ENCODE measurements at regions not wholly inside any gene's neighbourhood (a gene's known extent, or its start where the extent isn't known, plus 50 kb on each side); places are given as distances from the start of the nearest gene placed in this dataset.
"Not testable (repeated sequence)": the region's sequence is repeated elsewhere in the genome, so short reads cannot be mapped to it uniquely, and the experiment has no call there.

DNA sequence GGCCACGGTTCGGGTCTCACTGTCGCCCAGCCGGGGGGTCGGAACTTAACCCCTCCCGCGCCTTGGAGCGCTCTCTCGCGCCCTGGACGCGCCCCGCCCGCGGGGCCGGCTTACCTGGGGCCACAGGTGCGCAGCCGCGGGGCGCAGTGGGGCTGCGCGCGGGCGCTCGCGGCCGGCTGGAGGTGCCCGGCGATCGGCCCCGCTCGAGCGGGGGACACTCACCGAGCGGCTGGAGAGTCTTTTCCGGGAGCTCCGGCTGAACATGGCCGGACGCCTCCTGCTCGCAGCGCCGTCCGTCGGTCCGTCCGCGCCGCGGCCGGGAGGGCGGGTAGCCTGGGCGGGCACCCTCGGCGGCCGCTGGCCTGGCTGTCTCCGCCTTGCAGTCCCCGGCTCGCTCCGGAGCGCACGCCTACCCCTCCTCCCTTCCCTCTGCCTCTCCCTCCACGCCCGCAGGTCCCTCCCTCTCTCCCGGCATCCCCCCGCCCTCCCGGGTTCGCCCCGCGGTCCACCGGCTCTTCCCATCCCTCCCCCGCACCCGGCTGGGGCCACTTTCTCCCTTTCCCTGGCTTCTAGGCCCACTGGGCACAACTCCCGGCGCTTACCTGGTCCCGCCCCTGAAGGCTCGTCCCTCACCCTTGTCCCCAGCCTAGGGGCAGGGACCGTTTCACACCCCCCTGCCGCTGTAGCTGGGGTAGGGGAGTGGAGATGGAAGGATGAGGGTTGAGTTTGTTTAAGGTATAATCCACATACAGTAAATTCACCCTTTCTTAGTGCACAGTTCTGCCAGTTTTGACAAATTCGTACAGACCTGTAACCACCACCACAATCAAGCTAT lies 220.1 kb upstream of the PRICKLE2 start:
- Mint-ChIP-seq H3K4me1 (no peaks in the 10 kb centered on the region), H3K36me3 (no peaks in the 10 kb centered on the region), H3K4me3 (no peak overlapping the region), H3K9me3 (no peaks in the 10 kb centered on the region), H3K27me3 (peaks cover 80% of the 10 kb centered on the region), H3K27ac (no peak overlapping the region)
- DNase-seq = no peak

- Mint-ChIP-seq H3K4me1 (no peaks in the 10 kb centered on the region), H3K9me3 (no peaks in the 10 kb centered on the region), H3K36me3 (no peaks in the 10 kb centered on the region), H3K27me3 (peaks cover 82% of the 10 kb centered on the region), H3K27ac (no peak overlapping the region), H3K4me3 (no peak overlapping the region)
- DNase-seq = no peak
Observed at GRCh38 chr3:64444490-64445108, 219.3 kb upstream of the PRICKLE2 start.

DNA sequence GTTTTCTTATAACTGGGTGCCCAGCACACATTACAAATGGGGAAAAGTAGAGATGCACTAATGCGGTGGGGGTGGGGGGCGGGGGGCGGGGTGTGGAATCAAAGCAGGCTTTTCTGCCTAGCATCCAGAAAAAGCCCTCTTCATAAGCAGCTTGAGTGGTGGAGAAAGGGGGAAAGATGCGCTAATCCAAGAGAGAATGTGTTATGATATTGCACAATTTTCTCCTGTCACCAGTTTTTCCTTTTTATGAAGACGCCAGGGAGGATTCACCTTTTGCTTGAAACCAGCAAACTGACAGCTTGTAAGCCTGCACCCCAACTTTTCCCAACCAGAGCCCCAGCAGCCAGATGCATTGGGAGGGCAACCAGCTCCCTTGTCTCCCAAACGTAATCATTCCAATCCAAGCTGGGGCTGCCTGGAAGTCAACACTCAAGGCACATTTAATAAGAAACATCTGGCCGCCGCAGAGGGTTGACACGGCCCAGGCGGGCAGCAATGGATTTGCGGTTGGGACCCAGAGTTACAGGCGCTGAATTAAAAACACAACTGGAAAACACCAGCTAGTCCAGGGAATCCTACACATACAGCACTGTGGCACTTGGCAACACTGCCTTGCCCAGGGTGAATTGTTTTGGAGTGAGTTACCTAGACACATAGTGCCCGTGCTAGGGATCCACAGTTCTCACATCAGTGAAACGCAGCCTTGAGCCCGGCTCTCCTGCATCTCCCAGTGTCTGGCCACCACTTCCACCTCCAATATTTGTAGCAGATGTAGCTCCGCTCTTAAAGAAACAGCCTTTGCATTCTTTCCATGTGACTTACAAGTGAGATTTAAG lies 218.5 kb upstream of the PRICKLE2 start:
- H3K9me3 Mint-ChIP-seq = no peaks in the 10 kb centered on the region
- H3K27me3 Mint-ChIP-seq = peaks cover 86% of the 10 kb centered on the region
- H3K27ac Mint-ChIP-seq = no peak overlapping the region
- no peaks in the 10 kb centered on the region for H3K4me1 Mint-ChIP-seq
- DNase-seq = no peak
- H3K36me3 Mint-ChIP-seq = no peaks in the 10 kb centered on the region
- no peak overlapping the region for H3K4me3 Mint-ChIP-seq

DNA sequence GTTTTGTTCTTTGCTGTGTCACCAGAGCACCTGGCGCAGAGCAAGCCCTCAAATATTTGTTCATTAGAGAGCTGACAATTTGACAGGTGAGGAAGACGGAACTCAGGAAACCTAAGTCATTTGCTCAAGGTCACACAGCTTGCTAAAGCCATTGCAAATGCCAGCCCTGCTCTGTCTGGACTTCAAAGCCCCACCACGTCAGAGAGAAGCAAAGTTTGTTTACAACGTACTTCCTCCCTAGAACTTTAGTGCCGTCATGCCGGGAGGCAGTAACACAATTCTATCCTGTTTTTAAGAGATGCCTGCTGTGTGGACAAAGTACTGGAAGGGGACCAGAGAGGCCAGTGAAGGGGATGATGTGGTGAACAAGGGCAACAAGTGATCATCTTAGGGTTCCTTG lies 216.6 kb upstream of the PRICKLE2 start:
- H3K36me3 Mint-ChIP-seq = no peaks in the 10 kb centered on the region
- DNase-seq = no peak
- peaks cover 73% of the 10 kb centered on the region for H3K27me3 Mint-ChIP-seq
- H3K9me3 Mint-ChIP-seq = peaks cover 2% of the 10 kb centered on the region
- no peaks in the 10 kb centered on the region for H3K4me1 Mint-ChIP-seq
- no peak overlapping the region for H3K4me3 Mint-ChIP-seq
- no peak overlapping the region for H3K27ac Mint-ChIP-seq

GRCh38 chr3:64440498-64440897 lies 215.2 kb upstream of the PRICKLE2 start:
- H3K4me1 Mint-ChIP-seq = no peaks in the 10 kb centered on the region
- DNase-seq = no peak
- no peak overlapping the region for H3K27ac Mint-ChIP-seq
- H3K27me3 Mint-ChIP-seq = peaks cover 66% of the 10 kb centered on the region
- H3K36me3 Mint-ChIP-seq = no peaks in the 10 kb centered on the region
- H3K4me3 Mint-ChIP-seq = no peak overlapping the region
- H3K9me3 Mint-ChIP-seq = peaks cover 7% of the 10 kb centered on the region

- H3K27me3 Mint-ChIP-seq = peaks cover 57% of the 10 kb centered on the region
- no peak overlapping the region for H3K4me3 Mint-ChIP-seq
- no peaks in the 10 kb centered on the region for H3K4me1 Mint-ChIP-seq
- peaks cover 7% of the 10 kb centered on the region for H3K9me3 Mint-ChIP-seq
- H3K36me3 Mint-ChIP-seq = peaks cover 2% of the 10 kb centered on the region
- no peak for DNase-seq
- H3K27ac Mint-ChIP-seq = no peak overlapping the region
Observed at GRCh38 chr3:64438812-64439211, 213.5 kb upstream of the PRICKLE2 start.

- H3K36me3 Mint-ChIP-seq = peaks cover 2% of the 10 kb centered on the region
- H3K4me1 Mint-ChIP-seq = no peaks in the 10 kb centered on the region
- H3K27ac Mint-ChIP-seq = no peak overlapping the region
- DNase-seq = no peak
- H3K9me3 Mint-ChIP-seq = peaks cover 10% of the 10 kb centered on the region
- H3K27me3 Mint-ChIP-seq = peaks cover 52% of the 10 kb centered on the region
- H3K4me3 Mint-ChIP-seq = no peak overlapping the region
Observed at GRCh38 chr3:64438066-64438465, 212.8 kb upstream of the PRICKLE2 start.

DNA sequence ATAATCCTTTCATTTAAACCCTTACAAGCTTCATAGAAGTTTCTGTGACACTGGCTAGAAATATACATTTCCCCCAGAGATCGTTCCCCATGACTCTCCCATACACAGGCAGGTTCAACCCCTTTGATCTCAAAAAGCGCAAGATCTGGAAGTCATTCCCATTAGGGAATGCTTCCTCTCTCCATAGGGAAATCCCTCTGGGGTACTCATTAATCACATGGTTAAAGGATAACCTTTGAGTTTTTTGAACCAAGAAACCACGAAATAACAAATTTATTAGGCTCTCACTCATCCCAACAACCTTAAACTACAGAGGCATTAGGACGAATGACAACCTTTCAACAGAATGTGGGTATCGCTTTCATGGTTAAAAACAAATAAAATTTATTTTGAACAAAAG lies 211.9 kb upstream of the PRICKLE2 start:
- peaks cover 49% of the 10 kb centered on the region for H3K27me3 Mint-ChIP-seq
- H3K4me1 Mint-ChIP-seq = no peaks in the 10 kb centered on the region
- DNase-seq = no peak
- H3K27ac Mint-ChIP-seq = no peak overlapping the region
- H3K36me3 Mint-ChIP-seq = peaks cover 2% of the 10 kb centered on the region
- H3K4me3 Mint-ChIP-seq = no peak overlapping the region
- peaks cover 10% of the 10 kb centered on the region for H3K9me3 Mint-ChIP-seq

DNA sequence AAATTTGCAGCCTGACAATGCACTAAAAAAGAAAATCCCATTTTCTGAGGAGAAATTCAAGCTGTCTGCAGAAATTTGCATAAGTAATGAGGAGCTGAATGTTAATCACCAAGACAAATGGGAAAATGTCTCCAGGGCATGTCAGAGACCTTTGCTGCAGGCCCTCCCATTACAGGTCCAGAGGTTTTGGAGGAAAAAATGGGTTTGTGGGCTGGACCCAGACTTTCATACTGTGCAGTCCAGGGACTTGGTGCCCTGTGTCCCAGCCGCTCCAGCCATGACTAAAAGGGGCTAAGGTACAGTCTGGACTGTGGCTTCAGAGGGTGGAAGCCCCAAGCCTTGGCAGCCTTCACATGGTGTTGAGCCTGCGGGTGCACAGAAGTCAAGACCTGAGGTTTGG lies 209.8 kb upstream of the PRICKLE2 start:
- not testable (repeated sequence) for H3K36me3 Mint-ChIP-seq, H3K9me3 Mint-ChIP-seq, H3K4me3 Mint-ChIP-seq, H3K27ac Mint-ChIP-seq, H3K4me1 Mint-ChIP-seq, DNase-seq
- H3K27me3 Mint-ChIP-seq = peaks cover 31% of the 10 kb centered on the region

DNA sequence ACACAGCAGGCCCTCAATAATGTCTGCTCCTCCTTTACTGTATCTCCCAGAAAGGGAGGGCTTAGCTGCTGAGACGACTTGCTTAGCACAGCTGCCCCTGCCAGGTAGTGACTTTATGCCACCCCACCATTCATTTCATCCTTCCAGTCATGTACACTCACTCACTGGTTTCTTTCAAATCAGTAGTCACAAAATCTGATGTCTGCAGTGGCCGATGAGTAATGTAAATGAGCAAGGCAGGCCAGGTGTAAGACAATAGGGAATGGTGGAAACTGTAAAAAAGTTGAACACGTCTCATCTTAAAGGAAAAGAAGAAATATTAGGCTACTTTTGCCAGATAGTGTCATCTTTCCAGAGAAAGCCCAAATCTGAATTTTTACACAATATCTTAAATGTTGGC lies 207.6 kb upstream of the PRICKLE2 start:
- H3K4me3 Mint-ChIP-seq = no peak overlapping the region
- peaks cover 2% of the 10 kb centered on the region for H3K36me3 Mint-ChIP-seq

DNA sequence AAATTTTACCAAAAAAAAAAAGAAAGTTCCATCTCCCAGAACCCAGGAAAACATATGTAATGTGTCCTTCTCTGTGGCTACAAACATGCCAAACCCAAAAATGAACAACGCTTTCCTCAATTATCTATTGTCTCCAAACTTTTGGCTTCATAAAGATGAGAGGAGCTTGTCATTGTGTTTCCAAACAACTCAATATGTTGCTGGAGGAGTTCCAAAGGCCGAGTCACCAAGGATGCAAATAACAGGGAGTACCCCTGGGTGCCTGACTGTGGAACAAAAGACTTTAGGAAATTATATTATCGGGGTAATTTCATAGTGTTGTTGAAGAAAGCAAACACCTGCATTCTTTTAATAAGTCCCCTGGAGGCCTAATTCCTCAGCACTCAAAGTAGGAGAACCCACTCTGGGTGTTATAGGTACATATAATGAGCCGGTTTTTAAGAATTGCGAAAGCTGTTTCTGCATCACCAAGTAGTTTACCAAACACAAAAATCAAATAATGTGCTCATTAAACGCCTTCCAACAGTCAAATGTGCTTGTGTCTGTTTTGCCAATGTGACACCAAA lies 206.3 kb upstream of the PRICKLE2 start:
- Mint-ChIP-seq H3K4me3 (no peak overlapping the region), H3K27ac (no peak overlapping the region), H3K27me3 (peaks cover 21% of the 10 kb centered on the region), H3K9me3 (peaks cover 5% of the 10 kb centered on the region), H3K4me1 (no peaks in the 10 kb centered on the region), H3K36me3 (peaks cover 2% of the 10 kb centered on the region)
- no peak for DNase-seq

More for the DNA sequence above, 207.6 kb upstream of the PRICKLE2 start:
- peaks cover 23% of the 10 kb centered on the region for H3K27me3 Mint-ChIP-seq
- no peak overlapping the region for H3K27ac Mint-ChIP-seq
- H3K4me1 Mint-ChIP-seq = no peaks in the 10 kb centered on the region
- no peak for DNase-seq
- H3K9me3 Mint-ChIP-seq = peaks cover 10% of the 10 kb centered on the region

- no peaks in the 10 kb centered on the region for H3K9me3 Mint-ChIP-seq
- no peak for DNase-seq
Observed at GRCh38 chr3:64427671-64428070, 202.4 kb upstream of the PRICKLE2 start.

DNA sequence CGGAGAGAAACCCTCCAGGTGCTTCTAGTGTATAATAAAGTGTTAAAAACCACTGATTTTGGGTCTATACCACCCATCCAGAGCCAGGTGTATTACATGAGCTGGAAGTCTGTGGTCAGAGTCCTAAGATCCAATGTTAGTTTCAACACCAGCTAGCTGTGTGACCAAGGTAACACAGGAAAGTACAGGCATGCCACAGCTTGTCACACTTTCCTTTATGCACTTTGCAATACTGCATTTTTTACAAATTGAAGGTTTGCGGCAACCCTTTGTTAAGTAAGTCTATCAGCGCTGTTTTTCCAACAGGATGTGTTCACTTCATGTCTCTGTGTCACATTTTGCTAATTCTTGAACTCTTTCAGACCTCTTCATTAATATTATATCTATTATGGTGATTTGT lies 201.3 kb upstream of the PRICKLE2 start:
- H3K4me1 Mint-ChIP-seq = no peaks in the 10 kb centered on the region
- H3K4me3 Mint-ChIP-seq = no peak overlapping the region
- H3K36me3 Mint-ChIP-seq = no peaks in the 10 kb centered on the region
- no peaks in the 10 kb centered on the region for H3K9me3 Mint-ChIP-seq
- peaks cover 23% of the 10 kb centered on the region for H3K27me3 Mint-ChIP-seq
- no peak overlapping the region for H3K27ac Mint-ChIP-seq
- DNase-seq = no peak

More at GRCh38 chr3:64427671-64428070, 202.4 kb upstream of the PRICKLE2 start:
- H3K4me3 Mint-ChIP-seq = no peak overlapping the region
- H3K27me3 Mint-ChIP-seq = peaks cover 26% of the 10 kb centered on the region
- no peaks in the 10 kb centered on the region for H3K36me3 Mint-ChIP-seq
- H3K4me1 Mint-ChIP-seq = no peaks in the 10 kb centered on the region
- no peak overlapping the region for H3K27ac Mint-ChIP-seq

- Mint-ChIP-seq H3K27me3 (peaks cover 31% of the 10 kb centered on the region), H3K27ac (no peak overlapping the region), H3K4me1 (no peaks in the 10 kb centered on the region), H3K4me3 (no peak overlapping the region), H3K9me3 (no peaks in the 10 kb centered on the region), H3K36me3 (no peaks in the 10 kb centered on the region)
- DNase-seq = no peak
Observed at GRCh38 chr3:64422932-64423331, 197.7 kb upstream of the PRICKLE2 start.

GRCh38 chr3:64422192-64422591 lies 196.9 kb upstream of the PRICKLE2 start:
- H3K9me3 Mint-ChIP-seq = no peaks in the 10 kb centered on the region
- H3K4me3 Mint-ChIP-seq = no peak overlapping the region

More at GRCh38 chr3:64422192-64422591, 196.9 kb upstream of the PRICKLE2 start:
- no peaks in the 10 kb centered on the region for H3K4me1 Mint-ChIP-seq
- peaks cover 30% of the 10 kb centered on the region for H3K27me3 Mint-ChIP-seq
- H3K36me3 Mint-ChIP-seq = no peaks in the 10 kb centered on the region
- DNase-seq = no peak
- H3K27ac Mint-ChIP-seq = no peak overlapping the region

Data from activated naive CD8-positive, alpha-beta T cell treated with anti-CD3 and anti-CD28 coated beads for 36 hours (primary cell).